Prostate gland (tissue), 2 donors: ENCODE measurements at regions not wholly inside any gene's neighbourhood (a gene's known extent, or its start where the extent isn't known, plus 50 kb on each side); places are given as distances from the start of the nearest gene placed in this dataset.

Experiments used
- CTCF ChIP-seq, 4 experiments: fragments of 200-600 bp in 2 of 4; fragments of 450-650 bp in 2 of 4; sonication (generic) in 2 of 4; IDR thresholded peaks; 1 replicate in 3 of 4; 2 replicates in 1 of 4; pipeline ENCODE4 v1.5.1; 2016 to 2019; ENCODE audit warnings: antibody characterized with exemption in 4 of 4, mild to moderate bottlenecking in 2 of 4, moderate library complexity in 2 of 4
- POLR2A ChIP-seq: fragments of 450-650 bp; IDR thresholded peaks from one replicate; pipeline ENCODE4 v1.6.1; 2016; ENCODE audit warnings: antibody characterized with exemption, mild to moderate bottlenecking
- POLR2AphosphoS5 ChIP-seq: sonication (generic); formaldehyde crosslinking; IDR thresholded peaks from one replicate; pipeline ENCODE4 v1.6.1; 2017; ENCODE audit warnings: antibody characterized with exemption

GRCh38 chr4:3598695-3599227 is 66.5 kb upstream of the LRPAP1 start:
- TF ChIP-seq POLR2AphosphoS5 (no peak), CTCF (IDR thresholded peaks at IDR 0.05) (no peak), POLR2A (no peak)
